Peyer's patch (tissue), 4 donors: ENCODE measurements at regions not wholly inside any gene's neighbourhood (a gene's known extent, or its start where the extent isn't known, plus 50 kb on each side); places are given as distances from the start of the nearest gene placed in this dataset.

Experiments used
- CTCF ChIP-seq, 6 experiments: fragments of 450-650 bp in 4 of 6; fragments of 200-600 bp in 2 of 6; sonication (generic) in 1 of 6; IDR thresholded peaks; one replicate each; pipeline ENCODE4 v1.5.1; 2017 to 2019; ENCODE audit warnings: antibody characterized with exemption in 6 of 6, mild to moderate bottlenecking in 3 of 6, moderate library complexity in 1 of 6
- POLR2A ChIP-seq, 2 donors: fragments of 450-650 bp; IDR thresholded peaks; one replicate each; pipeline ENCODE4 v1.5.1; 2017; ENCODE audit warnings: antibody characterized with exemption in 2 of 2, mild to moderate bottlenecking in 2 of 2, moderate library complexity in 2 of 2

GRCh38 chr7:89584896-89585295 lies 569.4 kb upstream of the STEAP1 start:
- TF ChIP-seq CTCF (IDR thresholded peaks at IDR 0.05) (no peak), POLR2A (IDR thresholded peaks at IDR 0.05) (no peak)
